H7 (cell line): ENCODE measurements at regions not wholly inside any gene's neighbourhood (a gene's known extent, or its start where the extent isn't known, plus 50 kb on each side); places are given as distances from the start of the nearest gene placed in this dataset.

Experiments
- DNase-seq: peaks from one replicate; pipeline ENCODE4 v3.0.0; 2012
- H3K27me3 ChIP-seq: 2 replicates; pipeline ENCODE4 v1.6.0; 2011; ENCODE audit warnings: mild to moderate bottlenecking, low read length; ENCODE audit not compliant: control insufficient read depth, insufficient read depth
- H3K36me3 ChIP-seq: replicated peaks from 2 replicates; pipeline ENCODE4 v1.5.1; 2011; ENCODE audit warnings: low read length; ENCODE audit not compliant: control insufficient read depth, insufficient read depth
- H3K4me3 ChIP-seq: 2 replicates; pipeline ENCODE4 v1.5.1; 2011; ENCODE audit warnings: low read depth, mild to moderate bottlenecking, control low read depth, low read length, moderate library complexity; ENCODE audit not compliant: insufficient read depth

- DNase-seq: no peak
- no peaks in the 10 kb centered on the region for H3K36me3 ChIP-seq
- H3K4me3 ChIP-seq: no peak overlapping the region
- H3K27me3 ChIP-seq: no peaks in the 10 kb centered on the region
Measured at GRCh38 chr14:86525673-86526072, 995.7 kb downstream of the FLRT2 start.

GRCh38 chr14:86521843-86522242 lies 991.9 kb downstream of the FLRT2 start:
- Histone ChIP-seq H3K4me3 (no peak overlapping the region), H3K36me3 (no peaks in the 10 kb centered on the region), H3K27me3 (no peaks in the 10 kb centered on the region)
- DNase-seq: no peak

- H3K4me3 ChIP-seq: no peak overlapping the region
- no peak for DNase-seq
- H3K27me3 ChIP-seq: no peaks in the 10 kb centered on the region
- H3K36me3 ChIP-seq: no peaks in the 10 kb centered on the region
Measured at GRCh38 chr14:86521031-86521730, 991.2 kb downstream of the FLRT2 start.

- Histone ChIP-seq H3K36me3 (no peaks in the 10 kb centered on the region), H3K27me3 (no peaks in the 10 kb centered on the region), H3K4me3 (no peak overlapping the region)
- no peak for DNase-seq
Measured at GRCh38 chr14:86518298-86518697, 988.4 kb downstream of the FLRT2 start.

- no peak for DNase-seq
- H3K27me3 ChIP-seq: no peaks in the 10 kb centered on the region
- H3K4me3 ChIP-seq: no peak overlapping the region
- H3K36me3 ChIP-seq: no peaks in the 10 kb centered on the region
Measured at GRCh38 chr14:86515195-86515594, 985.3 kb downstream of the FLRT2 start.

- no peak for DNase-seq
- Histone ChIP-seq H3K27me3 (no peaks in the 10 kb centered on the region), H3K4me3 (no peak overlapping the region), H3K36me3 (no peaks in the 10 kb centered on the region)
Measured at GRCh38 chr14:86513564-86513963, 983.6 kb downstream of the FLRT2 start.

GRCh38 chr14:86513056-86513455 lies 983.1 kb downstream of the FLRT2 start:
- no peak for DNase-seq
- no peaks in the 10 kb centered on the region for H3K27me3 ChIP-seq
- no peaks in the 10 kb centered on the region for H3K36me3 ChIP-seq
- H3K4me3 ChIP-seq: no peak overlapping the region

- no peak overlapping the region for H3K4me3 ChIP-seq
- no peaks in the 10 kb centered on the region for H3K27me3 ChIP-seq
- no peak for DNase-seq
- H3K36me3 ChIP-seq: no peaks in the 10 kb centered on the region
Measured at GRCh38 chr14:86510491-86510890, 980.5 kb downstream of the FLRT2 start.

- no peak for DNase-seq
- no peak overlapping the region for H3K4me3 ChIP-seq
- no peaks in the 10 kb centered on the region for H3K27me3 ChIP-seq
- no peaks in the 10 kb centered on the region for H3K36me3 ChIP-seq
Measured at GRCh38 chr14:86505808-86506207, 975.9 kb downstream of the FLRT2 start.

- Histone ChIP-seq H3K4me3 (no peak overlapping the region), H3K36me3 (no peaks in the 10 kb centered on the region), H3K27me3 (no peaks in the 10 kb centered on the region)
- DNase-seq: no peak
Measured at GRCh38 chr14:86501611-86502010, 971.7 kb downstream of the FLRT2 start.

GRCh38 chr14:86491743-86492142 lies 961.8 kb downstream of the FLRT2 start:
- Histone ChIP-seq H3K36me3 (no peaks in the 10 kb centered on the region), H3K27me3 (no peaks in the 10 kb centered on the region), H3K4me3 (no peak overlapping the region)
- DNase-seq: no peak

GRCh38 chr14:86481104-86481503 lies 951.2 kb downstream of the FLRT2 start:
- H3K4me3 ChIP-seq: no peak overlapping the region
- H3K27me3 ChIP-seq: no peaks in the 10 kb centered on the region
- H3K36me3 ChIP-seq: no peaks in the 10 kb centered on the region
- no peak for DNase-seq

- DNase-seq: no peak
- Histone ChIP-seq H3K4me3 (no peak overlapping the region), H3K36me3 (no peaks in the 10 kb centered on the region), H3K27me3 (no peaks in the 10 kb centered on the region)
Measured at GRCh38 chr14:86464341-86464740, 934.4 kb downstream of the FLRT2 start.

- Histone ChIP-seq H3K27me3 (no peaks in the 10 kb centered on the region), H3K4me3 (no peak overlapping the region), H3K36me3 (no peaks in the 10 kb centered on the region)
- DNase-seq: no peak
Measured at GRCh38 chr14:86462193-86462753, 932.3 kb downstream of the FLRT2 start.

- no peaks in the 10 kb centered on the region for H3K27me3 ChIP-seq
- no peaks in the 10 kb centered on the region for H3K36me3 ChIP-seq
- no peak for DNase-seq
- no peak overlapping the region for H3K4me3 ChIP-seq
Measured at GRCh38 chr14:86457481-86458135, 927.7 kb downstream of the FLRT2 start.
